HG03520 (cell line): ENCODE measurements at regions not wholly inside any gene's neighbourhood (a gene's known extent, or its start where the extent isn't known, plus 50 kb on each side); places are given as distances from the start of the nearest gene placed in this dataset.

Experiments
- ATAC-seq: cut with Tn5 transposase; IDR thresholded peaks from one replicate; pipeline ENCODE4 v1.9.1; 2021; ENCODE audit warnings: mild to moderate bottlenecking, moderate library complexity; ENCODE audit not compliant: unreplicated experiment

GRCh38 chr20:39150501-39150900 lies 188.4 kb downstream of the DHX35 start:
- no peak for ATAC-seq

- ATAC-seq: no peak
These were observed 184.2 kb downstream of the DHX35 start for GRCh38 chr20:39146394-39146793.

- ATAC-seq: no peak
These were observed 183.8 kb downstream of the DHX35 start for GRCh38 chr20:39145921-39146320.

GRCh38 chr20:39144757-39145156 lies 182.6 kb downstream of the DHX35 start:
- no peak for ATAC-seq

- no peak for ATAC-seq
These were observed 180.4 kb downstream of the DHX35 start for GRCh38 chr20:39142407-39143096.

GRCh38 chr20:39137299-39137698 lies 175.2 kb downstream of the DHX35 start:
- no peak for ATAC-seq

DNA sequence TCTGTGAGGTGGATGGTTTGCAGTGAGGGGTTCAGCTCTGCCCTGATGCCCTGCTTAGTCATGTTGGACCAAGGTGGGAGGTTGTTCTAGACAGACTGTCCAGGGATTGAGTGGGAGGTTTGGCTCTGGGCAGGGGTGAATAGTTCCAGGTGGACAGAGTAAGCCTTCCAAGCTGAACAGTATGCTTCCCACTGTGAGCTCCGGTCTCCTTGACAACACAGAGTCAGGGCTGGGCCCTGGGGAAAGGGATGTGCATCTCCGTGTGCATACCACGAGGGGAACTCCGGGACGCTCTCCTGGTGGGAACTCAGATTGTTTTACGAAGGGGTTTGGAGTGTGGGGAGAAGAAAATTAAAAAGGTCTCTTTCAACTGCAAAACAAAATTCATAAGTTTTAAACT lies 174.7 kb downstream of the DHX35 start:
- no peak for ATAC-seq

GRCh38 chr20:39135885-39136544 lies 173.9 kb downstream of the DHX35 start:
- no peak for ATAC-seq

- ATAC-seq: no peak
These were observed 171.1 kb downstream of the DHX35 start for GRCh38 chr20:39133201-39133600.

DNA sequence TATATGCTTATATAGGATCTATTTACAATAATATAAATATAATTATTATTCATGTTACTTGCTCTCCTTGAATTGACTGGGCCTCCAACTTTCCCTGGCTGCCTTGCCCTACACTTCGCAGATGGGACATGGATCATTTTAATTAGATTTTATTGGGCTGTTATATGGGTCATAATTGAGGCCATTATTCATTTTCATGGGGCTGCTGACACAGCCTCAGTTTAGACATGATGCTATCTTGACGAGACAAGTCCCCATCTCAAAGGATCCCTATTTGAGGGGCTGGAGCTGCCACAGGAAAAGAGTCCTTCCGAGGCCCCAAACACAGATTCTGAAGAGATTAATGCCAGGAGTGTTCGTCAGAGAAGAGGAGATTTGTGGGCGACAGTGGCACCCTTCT lies 170.4 kb downstream of the DHX35 start:
- ATAC-seq: no peak

DNA sequence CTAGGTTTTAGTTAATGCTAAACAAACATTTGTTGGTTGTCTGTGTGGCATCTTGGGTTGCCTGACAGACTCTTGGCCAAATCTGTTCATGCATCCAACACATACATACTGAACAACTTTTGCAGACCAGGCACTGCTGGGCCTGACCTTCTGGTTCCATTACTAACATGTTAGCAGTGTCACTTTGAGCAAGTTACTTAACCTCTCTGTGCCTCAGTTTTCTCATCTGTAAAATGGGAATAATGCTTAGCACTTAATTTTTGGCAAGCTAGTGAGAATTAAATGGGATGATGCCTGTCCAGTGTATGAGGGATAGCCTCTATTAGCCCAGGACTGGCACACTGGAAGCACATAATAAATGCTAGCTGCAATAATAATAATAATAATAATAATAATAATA lies 169.9 kb downstream of the DHX35 start:
- no peak for ATAC-seq

DNA sequence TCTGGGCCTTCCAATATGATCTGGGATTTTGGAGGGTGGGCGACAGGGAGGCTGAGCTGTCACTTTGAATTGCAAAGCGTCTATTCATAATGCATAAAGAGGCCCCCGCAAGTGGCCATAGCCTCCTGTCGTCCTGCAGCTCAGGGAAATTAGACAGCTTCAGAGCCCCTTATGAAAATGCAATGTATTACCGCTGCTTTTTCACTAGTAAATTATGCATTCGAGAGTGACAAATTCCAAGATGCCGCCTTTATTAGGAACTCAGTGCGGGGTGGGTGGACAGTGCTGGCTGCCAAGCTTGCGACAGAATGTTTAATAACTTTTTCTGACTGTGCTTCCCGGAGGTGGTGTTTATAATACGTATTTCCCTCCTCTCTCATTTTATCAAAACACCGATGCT lies 168.5 kb downstream of the DHX35 start:
- no peak for ATAC-seq

DNA sequence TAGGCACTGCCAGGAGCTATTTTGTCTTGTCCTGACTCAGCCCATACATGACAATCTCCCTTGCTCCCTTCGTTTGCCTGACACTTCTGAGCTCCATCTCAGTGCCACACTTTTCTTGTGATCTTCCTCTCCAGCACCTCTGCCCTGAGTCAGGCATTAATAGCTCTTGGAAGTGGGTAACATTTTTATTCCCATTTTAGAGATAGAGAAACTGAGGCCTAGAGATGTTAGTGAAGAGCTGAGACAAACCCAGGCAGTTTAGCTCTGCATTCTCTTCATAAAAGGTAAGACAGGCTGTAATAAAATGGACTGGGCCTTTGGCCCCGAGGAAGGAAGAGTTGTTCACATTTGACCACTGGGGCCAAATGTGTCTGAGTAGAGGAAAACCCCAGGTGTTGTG lies 167.4 kb downstream of the DHX35 start:
- ATAC-seq: no peak

DNA sequence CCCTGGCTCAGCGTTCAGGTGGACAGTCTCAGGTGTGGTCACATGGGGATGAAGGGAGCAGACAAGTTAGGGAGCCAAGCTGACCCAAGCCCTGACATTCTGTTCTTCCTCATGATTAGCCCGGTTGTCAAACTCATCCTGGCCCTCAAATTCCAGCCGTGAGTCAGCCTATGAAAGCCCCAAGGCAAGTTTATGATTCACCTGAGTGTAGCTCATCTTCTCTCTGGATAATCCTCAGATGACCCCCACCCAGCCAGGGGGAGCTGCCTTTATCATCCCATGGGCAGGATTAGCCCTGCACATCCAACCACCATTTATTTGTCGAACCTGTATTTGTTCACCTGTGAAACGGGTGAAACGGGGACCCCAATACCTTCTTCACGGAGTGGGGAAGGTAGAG lies 161.9 kb downstream of the DHX35 start:
- no peak for ATAC-seq

DNA sequence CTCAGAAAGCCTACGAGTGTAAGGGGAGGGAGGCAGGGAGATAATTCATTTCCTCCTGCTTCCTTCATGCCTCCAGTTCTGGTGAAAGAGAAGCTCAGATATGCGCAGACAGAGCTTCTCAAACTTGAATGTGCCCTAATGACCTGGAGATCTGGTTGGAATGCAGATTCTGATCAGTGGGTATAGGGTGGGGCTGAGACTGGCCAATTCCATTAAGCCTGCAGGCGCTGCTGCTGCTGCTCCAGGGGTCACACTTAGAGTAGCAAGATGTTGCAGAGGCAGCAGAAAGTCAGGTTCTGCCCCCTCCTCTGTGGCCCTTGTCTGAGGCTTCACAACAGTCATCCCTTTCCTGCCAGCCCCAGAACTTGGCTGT lies 161.0 kb downstream of the DHX35 start:
- ATAC-seq: no peak

GRCh38 chr20:39117491-39117890 lies 155.3 kb downstream of the DHX35 start:
- ATAC-seq: no peak

DNA sequence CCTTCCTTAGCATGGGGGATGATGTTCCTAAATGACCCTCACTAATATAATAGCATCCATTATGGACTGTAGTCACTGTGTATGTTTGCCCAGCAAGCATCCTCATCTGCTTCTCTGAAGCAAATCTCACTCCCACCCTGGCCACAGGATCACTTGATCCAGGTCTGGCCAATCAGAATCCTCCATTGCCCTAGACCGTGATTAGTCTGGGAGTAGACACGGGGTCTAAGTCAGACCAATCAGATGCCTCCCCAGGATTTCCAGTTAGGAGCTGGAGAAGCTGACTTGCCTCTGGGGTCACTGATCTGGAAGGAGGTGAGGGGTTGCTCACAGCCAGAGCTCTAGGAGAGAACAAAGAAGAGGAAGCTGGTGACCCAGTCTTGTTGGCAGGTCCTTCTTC lies 153.9 kb downstream of the DHX35 start:
- ATAC-seq: no peak

DNA sequence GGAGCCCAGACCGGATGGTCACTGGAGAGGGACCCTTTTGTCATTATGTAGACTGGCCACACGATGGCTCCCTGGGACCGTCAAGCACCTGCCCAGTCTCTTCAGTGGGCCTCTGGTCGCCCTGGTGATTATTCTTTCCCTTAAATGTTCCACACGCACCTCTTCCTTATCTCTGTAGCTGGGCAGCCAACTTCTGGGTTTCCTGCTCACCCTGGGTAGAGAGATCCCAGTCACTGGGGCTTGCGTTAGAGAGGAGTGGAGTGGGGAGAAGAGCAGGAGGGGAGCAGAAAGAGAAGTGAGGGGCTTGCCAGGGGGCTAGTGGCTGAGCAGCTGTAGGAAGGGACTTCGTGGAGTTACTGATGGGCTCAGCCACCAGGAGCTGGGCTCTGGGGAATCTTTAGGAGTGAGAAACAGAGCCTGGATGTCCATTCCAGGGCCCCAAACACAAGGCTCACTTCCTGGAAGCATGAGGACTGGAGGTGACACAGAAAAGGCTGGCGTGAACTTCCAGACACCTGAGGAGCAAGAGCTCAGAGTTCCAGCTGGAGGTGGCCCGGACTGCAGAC lies 150.1 kb downstream of the DHX35 start:
- ATAC-seq: no peak

DNA sequence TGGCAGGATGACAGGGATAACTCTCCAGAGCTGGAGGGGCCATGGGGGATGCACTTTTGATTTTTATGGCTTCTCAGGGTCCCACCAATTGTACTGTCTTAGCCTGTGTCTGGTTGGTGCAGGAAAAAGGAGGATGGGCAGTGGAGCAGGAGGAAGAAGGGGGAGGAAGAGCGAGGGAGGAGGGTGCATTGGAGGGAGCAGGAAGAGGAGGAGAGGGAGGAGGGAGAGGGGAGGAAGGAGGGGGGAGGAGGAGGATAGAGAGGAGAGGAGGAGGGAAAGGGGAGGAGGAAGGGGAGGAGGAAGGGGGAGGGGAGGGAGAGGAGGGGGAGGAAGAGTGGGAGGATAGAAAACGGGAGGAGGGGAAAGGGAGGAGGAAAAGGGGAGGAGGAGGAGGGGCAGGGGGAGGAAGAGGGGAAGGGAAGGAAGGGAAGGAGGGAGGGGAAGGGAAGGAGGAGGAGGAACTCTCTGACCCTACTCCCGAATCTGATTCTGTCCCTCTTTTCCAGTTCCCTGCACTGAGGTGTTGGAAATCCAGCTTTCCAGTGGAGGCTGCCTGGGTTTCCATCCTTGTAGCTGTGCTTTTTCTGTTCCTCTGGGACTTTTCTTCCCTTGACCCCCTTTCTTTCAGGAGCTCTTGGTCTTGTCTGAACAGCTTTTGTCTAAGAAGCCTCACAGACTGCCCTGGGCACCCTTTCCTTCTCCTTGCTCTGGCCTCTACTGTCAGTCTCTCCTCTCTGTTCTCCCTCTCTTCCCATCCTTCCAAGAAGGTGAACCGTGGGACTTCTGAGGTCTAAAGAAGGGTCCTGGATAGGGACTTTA lies 149.4 kb downstream of the DHX35 start:
- ATAC-seq: no peak

DNA sequence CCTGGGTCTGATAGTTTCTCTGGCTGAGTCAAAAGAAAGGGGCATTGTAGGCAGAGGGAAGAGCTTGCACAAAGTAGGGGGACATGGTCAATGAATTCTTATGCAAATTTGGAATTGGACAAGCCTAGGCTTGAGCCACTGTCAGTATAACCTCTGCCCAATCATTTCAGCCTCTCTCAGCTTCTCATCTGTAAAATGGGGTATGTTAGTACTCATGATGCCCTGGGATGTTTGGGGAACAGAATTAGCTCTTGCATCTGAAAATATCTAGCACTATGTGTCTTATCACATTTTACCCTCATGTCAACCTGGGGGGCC lies 148.6 kb downstream of the DHX35 start:
- no peak for ATAC-seq

GRCh38 chr20:39109933-39110818 lies 148.0 kb downstream of the DHX35 start:
- ATAC-seq: no peak
